ENCODE measurements at regions not wholly inside any gene's neighbourhood (a gene's known extent, or its start where the extent isn't known, plus 50 kb on each side); places are given as distances from the start of the nearest gene placed in this dataset.

- TF ChIP-seq CTCF (conservative IDR thresholded peaks at IDR 0.05; ENCODE audit: control insufficient read depth, insufficient read depth, low read depth, low read length), result no peak
- no peak overlapping the region for H3K4me3 ChIP-seq (ENCODE audit: control insufficient read depth, low read depth, low read length)
- DNase-seq (ENCODE audit: low read depth), result no peak
Measured at GRCh38 chr1:3988431-3988830, 88.4 kb upstream of the C1orf174 start.

GRCh38 chr1:3989465-3989864, 89.4 kb upstream of the C1orf174 start:
- H3K4me3 ChIP-seq (ENCODE audit: control insufficient read depth, low read depth, low read length), result no peak overlapping the region
- DNase-seq (ENCODE audit: low read depth), result no peak
- no peak for TF ChIP-seq CTCF (conservative IDR thresholded peaks at IDR 0.05; ENCODE audit: control insufficient read depth, insufficient read depth, low read depth, low read length)

- peak; percentile 9 for DNase-seq (ENCODE audit: low read depth)
- H3K4me3 ChIP-seq (ENCODE audit: control insufficient read depth, low read depth, low read length), result no peak overlapping the region
- TF ChIP-seq CTCF (conservative IDR thresholded peaks at IDR 0.05; ENCODE audit: control insufficient read depth, insufficient read depth, low read depth, low read length), result no peak
Measured at GRCh38 chr1:3992103-3992556, 92.1 kb upstream of the C1orf174 start.

GRCh38 chr1:3992746-3993145, 92.7 kb upstream of the C1orf174 start:
- no peak for DNase-seq (ENCODE audit: low read depth)
- TF ChIP-seq CTCF (conservative IDR thresholded peaks at IDR 0.05; ENCODE audit: control insufficient read depth, insufficient read depth, low read depth, low read length), result no peak
- no peak overlapping the region for H3K4me3 ChIP-seq (ENCODE audit: control insufficient read depth, low read depth, low read length)

- no peak for TF ChIP-seq CTCF (conservative IDR thresholded peaks at IDR 0.05; ENCODE audit: control insufficient read depth, insufficient read depth, low read depth, low read length)
- no peak for DNase-seq (ENCODE audit: low read depth)
- H3K4me3 ChIP-seq (ENCODE audit: control insufficient read depth, low read depth, low read length), result no peak overlapping the region
Measured at GRCh38 chr1:3993619-3994375, 93.7 kb upstream of the C1orf174 start.

- TF ChIP-seq CTCF (conservative IDR thresholded peaks at IDR 0.05; ENCODE audit: control insufficient read depth, insufficient read depth, low read depth, low read length), result no peak
- H3K4me3 ChIP-seq (ENCODE audit: control insufficient read depth, low read depth, low read length), result no peak overlapping the region
- no peak for DNase-seq (ENCODE audit: low read depth)
Measured at GRCh38 chr1:3995141-3995780, 95.2 kb upstream of the C1orf174 start.
